Stomach (tissue), 8 donors: ENCODE measurements at regions not wholly inside any gene's neighbourhood (a gene's known extent, or its start where the extent isn't known, plus 50 kb on each side); places are given as distances from the start of the nearest gene placed in this dataset.

Experiments used
- DNase-seq, 2 donors: peaks; one replicate each; pipeline versions ENCODE4 v3.0.0 to v3.0.0-alpha.2; 2013 to 2019
- H3K27ac ChIP-seq, 5 donors: fragments of 200-600 bp in 4 of 5; sonication (generic) in 4 of 5; one replicate each; pipeline ENCODE4 v1.5.1; 2013 to 2019; ENCODE audit warnings: mild to moderate bottlenecking in 1 of 5, moderate library complexity in 1 of 5
- H3K27me3 ChIP-seq, 3 donors: fragments of 200-600 bp; sonication (generic); one replicate each; pipeline ENCODE4 v1.5.1; 2017 to 2019; ENCODE audit warnings: mixed run types in 1 of 3
- H3K36me3 ChIP-seq, 4 donors: fragments of 200-600 bp; sonication (generic); 1 replicate in 3 of 4; 2 replicates in 1 of 4; pipeline ENCODE4 v1.5.1; 2016 to 2019
- H3K4me1 ChIP-seq, 4 donors: fragments of 200-600 bp; sonication (generic); one replicate each; pipeline ENCODE4 v1.5.1; 2016 to 2019
- H3K4me3 ChIP-seq, 4 donors: fragments of 200-600 bp; sonication (generic) in 3 of 4; one replicate each; pipeline ENCODE4 v1.5.1; 2016 to 2019; ENCODE audit warnings: mild to moderate bottlenecking in 1 of 4
- H3K9me3 ChIP-seq, 4 donors: fragments of 200-600 bp; sonication (generic); one replicate each; pipeline ENCODE4 v1.5.1; 2016 to 2019
- EP300 ChIP-seq: sonication (generic); formaldehyde crosslinking; IDR thresholded peaks from one replicate; pipeline ENCODE4 v1.6.1; 2017; ENCODE audit warnings: antibody characterized with exemption
- POLR2A ChIP-seq, 4 donors: fragments of 450-650 bp; IDR thresholded peaks; one replicate each; pipeline ENCODE4 v1.6.1; 2016; ENCODE audit warnings: antibody characterized with exemption in 4 of 4, control low read depth in 2 of 4, mild to moderate bottlenecking in 1 of 4, moderate library complexity in 1 of 4
- POLR2AphosphoS5 ChIP-seq, 3 donors: sonication (generic); formaldehyde crosslinking; IDR thresholded peaks; one replicate each; pipeline ENCODE4 v1.6.1; 2016; ENCODE audit warnings: antibody characterized with exemption in 3 of 3
- WGBS, 5 donors: extraction: QIAGEN DNeasy Blood & Tissue Kit in 3 of 5; methylation state at CpG; one replicate each; pipeline versions ENCODE4 v1.1.5 to v1.1.7; 2013 to 2018; 5-methylcytosine and 5-hydroxymethylcytosine counted together
- intact Hi-C: fragments of 100-400 bp; cut with DNase I; formaldehyde crosslinking; loops from one replicate; pipeline ENCODE4 v1.15.1; 2023; ENCODE audit warnings: low total_unique reads
- TF ChIP-seq, protein P1 (sequence below), 7 experiments: fragments of 450-650 bp in 4 of 7; fragments of 200-600 bp in 3 of 7; sonication (generic) in 3 of 7; IDR thresholded peaks; one replicate each; pipeline ENCODE4 v1.5.1; 2016 to 2019; ENCODE audit warnings: antibody characterized with exemption in 7 of 7, control low read depth in 2 of 7, mild to moderate bottlenecking in 1 of 7
- donor health status: healthy with polysubstance abuse.
- donor health status: Bipolar disorder and iron deficiency.
- donor health status: healthy.

- Histone ChIP-seq H3K27ac (no peak overlapping the region), H3K9me3 (no peaks in the 10 kb centered on the region), H3K36me3 (no peaks in the 10 kb centered on the region), H3K4me3 (no peak overlapping the region), H3K4me1 (peaks cover 0 to 6% (median 0%) of the 10 kb centered on the region in 4 donors), H3K27me3 (no peaks in the 10 kb centered on the region)
- DNase-seq: peak in 1 of 2 donors; percentile 34
- intact Hi-C loops: no loop called here
- TF ChIP-seq, protein P1, sequence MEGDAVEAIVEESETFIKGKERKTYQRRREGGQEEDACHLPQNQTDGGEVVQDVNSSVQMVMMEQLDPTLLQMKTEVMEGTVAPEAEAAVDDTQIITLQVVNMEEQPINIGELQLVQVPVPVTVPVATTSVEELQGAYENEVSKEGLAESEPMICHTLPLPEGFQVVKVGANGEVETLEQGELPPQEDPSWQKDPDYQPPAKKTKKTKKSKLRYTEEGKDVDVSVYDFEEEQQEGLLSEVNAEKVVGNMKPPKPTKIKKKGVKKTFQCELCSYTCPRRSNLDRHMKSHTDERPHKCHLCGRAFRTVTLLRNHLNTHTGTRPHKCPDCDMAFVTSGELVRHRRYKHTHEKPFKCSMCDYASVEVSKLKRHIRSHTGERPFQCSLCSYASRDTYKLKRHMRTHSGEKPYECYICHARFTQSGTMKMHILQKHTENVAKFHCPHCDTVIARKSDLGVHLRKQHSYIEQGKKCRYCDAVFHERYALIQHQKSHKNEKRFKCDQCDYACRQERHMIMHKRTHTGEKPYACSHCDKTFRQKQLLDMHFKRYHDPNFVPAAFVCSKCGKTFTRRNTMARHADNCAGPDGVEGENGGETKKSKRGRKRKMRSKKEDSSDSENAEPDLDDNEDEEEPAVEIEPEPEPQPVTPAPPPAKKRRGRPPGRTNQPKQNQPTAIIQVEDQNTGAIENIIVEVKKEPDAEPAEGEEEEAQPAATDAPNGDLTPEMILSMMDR (IDR thresholded peaks at IDR 0.05): no peak
- no peak for TF ChIP-seq POLR2A (IDR thresholded peaks at IDR 0.05)
- no peak for TF ChIP-seq POLR2AphosphoS5 (IDR thresholded peaks at IDR 0.05)
- no peak for TF ChIP-seq EP300
Measured at GRCh38 chr3:170745211-170745718, 124.7 kb downstream of the RPL22L1 start.

GRCh38 chr3:170741756-170742529, 128.1 kb downstream of the RPL22L1 start:
- intact Hi-C loops: no loop called here

DNA sequence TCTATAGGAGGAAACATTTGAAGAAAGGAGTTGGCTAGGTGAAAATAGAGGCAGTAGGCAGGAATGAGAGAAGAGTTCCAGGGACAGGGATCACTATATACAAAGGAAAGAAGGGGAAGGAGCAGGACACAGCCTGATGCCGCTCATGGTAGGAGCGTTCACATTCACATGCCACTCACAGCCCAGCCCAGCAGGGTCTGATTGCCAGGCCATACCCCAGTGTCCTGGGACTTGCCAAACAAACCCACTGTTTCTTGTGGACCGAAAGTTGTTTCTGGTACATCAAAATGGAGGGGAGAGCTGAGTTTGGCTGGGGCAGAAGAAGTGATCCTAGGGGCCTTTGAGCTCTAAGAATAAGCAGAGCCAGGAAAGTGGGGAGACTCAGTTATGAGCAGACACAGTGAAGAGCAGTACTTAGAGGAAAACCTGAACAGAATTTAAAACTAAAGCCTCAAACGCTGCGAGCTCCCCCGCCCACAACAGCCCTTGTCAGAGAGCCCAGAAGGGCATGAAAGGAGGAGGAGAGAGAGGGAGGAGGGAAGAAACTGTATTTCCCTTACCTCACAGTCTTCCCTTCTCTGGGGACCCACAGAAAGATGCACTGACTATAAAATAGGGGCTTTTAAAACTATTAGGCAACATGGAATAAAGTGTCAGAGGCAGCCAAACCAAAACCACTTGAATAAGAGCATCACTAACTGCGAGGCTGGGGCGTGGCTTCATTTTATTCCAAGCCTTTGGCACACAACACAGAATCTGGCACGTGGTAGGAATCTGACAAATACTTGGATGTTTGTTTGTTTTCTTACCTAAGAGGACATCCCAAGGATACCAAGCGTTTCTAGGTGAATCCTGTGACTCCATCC, 129.0 kb downstream of the RPL22L1 start:
- no peaks in the 10 kb centered on the region for H3K9me3 ChIP-seq
- 40 to 49% (median 40%) methylated on average over 10 of the region's 10 CpGs for WGBS, 5 donors
- H3K27ac ChIP-seq: peak overlapping the region in 2 of 5 donors; percentile 10 to 30
- peak in 1 of 2 donors; percentile 34 for DNase-seq
- H3K36me3 ChIP-seq: no peaks in the 10 kb centered on the region
- H3K4me1 ChIP-seq: peaks cover 0 to 6% (median 0%) of the 10 kb centered on the region in 4 donors
- H3K4me3 ChIP-seq: no peak overlapping the region
- intact Hi-C loops: no loop called here
- TF ChIP-seq, protein P1 (IDR thresholded peaks at IDR 0.05): no peak
- TF ChIP-seq POLR2A (IDR thresholded peaks at IDR 0.05): no peak
- no peak for TF ChIP-seq POLR2AphosphoS5 (IDR thresholded peaks at IDR 0.05)
- no peak for TF ChIP-seq EP300
- no peaks in the 10 kb centered on the region for H3K27me3 ChIP-seq

More at GRCh38 chr3:170741756-170742529, 128.1 kb downstream of the RPL22L1 start:
- no peak for TF ChIP-seq EP300
- TF ChIP-seq POLR2AphosphoS5 (IDR thresholded peaks at IDR 0.05): no peak
- TF ChIP-seq, protein P1 (IDR thresholded peaks at IDR 0.05): no peak
- no peak for TF ChIP-seq POLR2A (IDR thresholded peaks at IDR 0.05)
- Histone ChIP-seq H3K9me3 (no peaks in the 10 kb centered on the region), H3K27me3 (no peaks in the 10 kb centered on the region), H3K4me1 (peaks cover 0 to 6% (median 0%) of the 10 kb centered on the region in 4 donors), H3K36me3 (no peaks in the 10 kb centered on the region), H3K4me3 (no peak overlapping the region), H3K27ac (peak overlapping the region in 1 of 5 donors; percentile 30)
- DNase-seq: no peak
- WGBS, 5 donors: 42 to 65% (median 54%) methylated on average over 2 of the region's 2 CpGs

DNA sequence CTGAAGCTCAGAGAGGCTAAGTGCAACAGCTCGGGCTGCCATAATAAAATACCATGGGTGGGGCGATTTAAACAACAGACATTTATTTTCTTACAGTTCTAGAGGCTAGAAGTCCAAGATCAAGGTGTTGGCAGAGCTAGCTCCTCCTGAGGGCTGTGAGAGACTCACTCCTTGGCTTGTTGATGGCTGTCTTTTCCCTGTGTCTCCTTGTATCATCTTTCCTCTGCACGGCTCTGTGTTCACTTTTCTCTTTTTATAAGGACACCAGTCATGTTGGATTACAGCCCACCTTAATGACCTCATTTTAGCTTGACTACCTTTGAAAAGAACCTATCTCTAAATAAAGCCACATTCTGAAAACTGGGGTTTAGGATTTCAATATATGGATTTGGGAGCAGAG, 129.7 kb downstream of the RPL22L1 start:
- Histone ChIP-seq H3K4me1 (peaks cover 0 to 6% (median 0%) of the 10 kb centered on the region in 4 donors), H3K36me3 (no peaks in the 10 kb centered on the region), H3K27me3 (no peaks in the 10 kb centered on the region), H3K9me3 (no peaks in the 10 kb centered on the region), H3K4me3 (no peak overlapping the region), H3K27ac (no peak overlapping the region)
- 75 to 92% (median 88%) methylated on average over 3 of the region's 3 CpGs for WGBS, 5 donors
- TF ChIP-seq, protein P1 (IDR thresholded peaks at IDR 0.05): no peak
- TF ChIP-seq POLR2A (IDR thresholded peaks at IDR 0.05) (no peak), EP300 (no peak), POLR2AphosphoS5 (IDR thresholded peaks at IDR 0.05) (no peak)
- intact Hi-C loops: no loop called here
- no peak for DNase-seq
